Astrocyte of the spinal cord (primary cell): ENCODE measurements at regions not wholly inside any gene's neighbourhood (a gene's known extent, or its start where the extent isn't known, plus 50 kb on each side); places are given as distances from the start of the nearest gene placed in this dataset.

Source experiments
- DNase-seq: peaks from one replicate; pipeline ENCODE4 v3.0.0; 2011; ENCODE audit warnings: low read depth, low spot score
- H3K4me3 ChIP-seq: 2 replicates; pipeline ENCODE4 v1.5.1; 2011; ENCODE audit warnings: low read depth, mild to moderate bottlenecking, low read length, moderate library complexity
- CTCF ChIP-seq: IDR thresholded peaks from 2 replicates; pipeline ENCODE4 v1.5.1; 2012; ENCODE audit warnings: low read depth, mild to moderate bottlenecking, low read length, inconsistent platforms
- in situ Hi-C: cut with HindIII; loops from 2 replicates; pipeline ENCODE4 v1.10.0; 2017; ENCODE audit warnings: low sequenced_read_pairs

DNA sequence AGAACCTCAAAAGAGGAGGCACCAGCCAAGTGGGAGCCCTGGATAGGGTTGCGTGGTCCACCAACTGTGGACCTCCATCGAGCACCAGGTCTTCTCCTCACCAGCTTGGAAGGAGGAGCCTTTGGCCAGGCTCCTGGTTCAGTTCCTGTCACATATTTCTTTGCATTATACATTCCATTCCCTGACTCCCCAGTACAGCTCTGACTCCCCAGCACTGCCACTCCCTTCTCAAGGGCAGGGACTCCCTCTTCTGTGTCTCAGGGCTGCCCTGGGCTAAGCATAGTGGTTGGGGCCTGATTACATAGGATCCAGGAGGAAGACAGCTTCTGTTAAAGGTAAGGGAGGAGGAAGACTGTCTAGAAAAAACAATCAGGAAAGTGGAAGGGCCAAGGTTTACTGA, 91.1 kb downstream of the MRPL14 start:
- no peak for TF ChIP-seq CTCF
- in situ Hi-C loops, result no loop called here
- no peak for DNase-seq
- H3K4me3 ChIP-seq, result no peak overlapping the region

GRCh38 chr6:44035621-44036020, 91.6 kb downstream of the MRPL14 start:
- H3K4me3 ChIP-seq, result no peak overlapping the region
- no peak for DNase-seq
- in situ Hi-C loops, result no loop called here
- TF ChIP-seq CTCF, result no peak

DNA sequence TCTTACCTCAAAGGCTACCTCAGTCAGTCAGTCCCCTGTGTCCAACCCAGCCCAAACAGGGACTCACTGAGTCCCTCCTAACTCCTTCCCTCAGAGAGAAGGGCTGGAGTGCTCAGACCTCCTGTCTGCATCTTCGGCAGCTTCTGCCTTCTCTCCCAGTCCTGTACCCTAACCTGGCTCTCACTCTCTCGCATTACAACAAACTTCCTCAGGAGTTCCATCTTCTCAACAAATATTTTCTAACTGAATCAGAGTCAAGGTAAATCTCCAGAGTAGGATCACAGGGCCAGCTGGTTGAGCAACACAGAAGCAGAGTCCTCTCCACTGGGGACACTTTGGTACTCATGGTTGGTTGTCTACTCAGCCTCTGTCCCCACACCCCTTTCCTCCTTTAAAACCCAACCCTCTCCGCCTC, 92.3 kb downstream of the MRPL14 start:
- no peak for TF ChIP-seq CTCF
- in situ Hi-C loops, result no loop called here
- DNase-seq, result no peak
- H3K4me3 ChIP-seq, result no peak overlapping the region

DNA sequence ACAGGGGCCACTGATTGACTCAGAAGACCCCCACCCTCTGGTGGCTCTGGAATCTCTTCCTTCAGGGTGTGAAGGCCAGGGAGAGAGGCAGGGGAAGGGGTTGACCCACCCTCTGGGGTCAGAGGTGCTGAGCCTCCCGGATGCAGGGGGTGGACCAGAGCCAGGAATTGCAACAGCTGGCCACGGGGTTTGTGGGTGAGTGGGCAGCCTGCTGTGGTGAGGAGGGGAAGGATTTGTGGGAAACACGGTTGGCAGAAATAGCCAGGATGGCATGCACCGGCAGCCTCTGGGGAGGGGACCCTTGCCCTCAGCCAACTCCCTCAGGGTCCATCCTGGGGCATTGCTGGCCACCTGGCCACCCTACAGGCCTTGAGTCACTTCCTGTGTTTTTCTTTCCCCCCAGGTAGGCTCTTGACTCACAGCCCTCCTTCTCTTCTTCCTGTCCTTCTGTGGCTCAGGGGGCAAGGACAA, 92.8 kb downstream of the MRPL14 start:
- no peak overlapping the region for H3K4me3 ChIP-seq
- TF ChIP-seq CTCF, result no peak
- in situ Hi-C loops, result no loop called here
- DNase-seq, result no peak

DNA sequence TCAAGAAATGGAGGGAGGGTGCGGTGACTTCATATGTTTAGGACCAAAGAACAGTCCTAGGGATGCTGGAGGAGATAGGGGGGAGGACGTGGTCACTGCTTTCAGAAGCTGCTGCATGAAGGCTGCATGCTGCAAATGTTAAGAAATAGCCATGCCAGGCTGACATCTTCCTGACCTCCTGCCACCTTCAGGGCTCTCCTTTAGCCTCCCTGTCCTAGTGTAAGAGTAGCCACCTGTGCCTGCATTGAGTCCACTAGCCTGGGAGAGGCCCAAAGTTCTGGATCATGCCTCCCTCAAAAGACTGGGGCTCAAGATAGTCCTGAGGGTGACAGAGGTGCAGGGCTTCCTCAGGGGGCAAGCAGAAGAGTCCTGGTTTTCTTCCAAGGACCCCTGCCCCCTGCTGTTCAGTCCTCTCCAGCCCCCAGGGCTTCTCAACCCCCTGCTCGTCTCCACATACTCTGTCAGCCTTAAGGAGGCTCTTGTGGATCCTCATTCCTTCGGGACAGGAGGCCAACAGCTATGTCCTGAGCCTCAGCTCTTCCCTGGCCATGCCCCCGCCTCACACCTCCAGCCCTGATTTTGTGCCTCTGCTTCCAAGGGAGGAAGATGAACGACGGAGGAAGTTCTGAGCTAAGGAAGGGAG, 96.3 kb downstream of the MRPL14 start:
- H3K4me3 ChIP-seq, result no peak overlapping the region
- in situ Hi-C loops, result no loop called here
- no peak for DNase-seq
- no peak for TF ChIP-seq CTCF

DNA sequence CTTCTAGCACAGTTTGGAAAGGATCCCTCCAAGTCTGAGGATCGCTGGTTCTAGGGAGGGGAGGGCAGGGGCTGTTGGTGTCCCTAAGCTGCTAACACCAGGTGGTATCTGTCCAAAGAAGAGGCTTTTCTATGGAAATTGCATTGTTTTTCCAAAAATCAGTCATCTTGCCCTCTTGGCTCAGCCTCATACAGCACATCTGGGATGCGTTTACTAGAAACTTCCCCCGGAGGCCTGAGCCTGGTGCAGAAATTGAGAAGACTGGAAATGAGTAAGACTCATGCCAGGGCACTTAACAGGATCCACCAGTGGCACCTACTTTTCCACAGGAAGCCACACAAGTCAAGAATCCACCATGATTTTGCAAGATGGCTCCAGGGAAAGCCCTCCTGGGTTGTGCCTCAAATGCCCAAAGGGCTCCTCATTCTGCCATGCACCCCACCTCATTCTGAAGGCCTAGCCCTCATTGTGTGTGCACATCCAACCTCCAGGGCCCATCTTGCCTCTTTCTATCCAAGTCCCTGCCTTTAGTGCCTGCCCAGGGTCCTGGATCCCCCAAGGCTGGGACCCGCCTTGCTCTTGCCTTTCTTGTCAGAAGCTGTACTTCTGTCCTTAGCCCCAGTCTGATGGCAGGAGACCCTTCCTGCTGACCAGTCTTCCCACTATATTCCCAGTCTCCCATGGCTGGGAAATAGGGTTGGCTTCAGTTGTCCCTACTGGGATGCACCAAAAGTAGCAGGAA, 97.6 kb downstream of the MRPL14 start:
- no peak for DNase-seq
- no peak overlapping the region for H3K4me3 ChIP-seq
- in situ Hi-C loops, result no loop called here
- no peak for TF ChIP-seq CTCF
